ENCODE measurements at regions not wholly inside any gene's neighbourhood (a gene's known extent, or its start where the extent isn't known, plus 50 kb on each side); places are given as distances from the start of the nearest gene placed in this dataset.

DNA sequence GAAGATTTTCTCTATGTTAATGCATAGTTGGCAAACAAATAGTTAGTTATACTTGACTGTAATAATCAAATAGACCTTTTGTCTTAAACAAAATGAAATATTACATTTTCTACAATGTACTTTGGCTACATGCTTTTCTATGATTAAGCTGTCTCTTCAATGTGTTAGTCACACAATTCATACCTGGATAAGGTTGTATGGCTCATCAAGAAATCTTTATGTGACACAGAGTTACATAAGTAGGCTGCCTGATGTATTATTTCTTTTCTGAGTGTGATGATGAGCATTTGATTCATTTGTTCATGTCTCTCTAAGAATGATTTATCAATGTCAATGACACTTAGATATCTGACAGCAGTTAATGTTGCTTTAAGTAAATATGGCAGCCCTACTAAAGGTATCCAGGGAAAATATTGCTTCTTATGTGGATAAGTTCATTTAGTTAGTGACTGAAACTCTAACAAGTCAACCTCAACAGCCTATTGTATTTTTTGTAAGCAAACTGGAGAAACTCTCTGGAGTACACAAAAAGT, 157.4 kb upstream of the SOX2 start:
- H3K4me3 ChIP-seq (replicated peaks in 1 of 2; ENCODE audit: low read depth in 2 of 2, low read length in 2 of 2), result no peak overlapping the region
- TF ChIP-seq, protein P1, sequence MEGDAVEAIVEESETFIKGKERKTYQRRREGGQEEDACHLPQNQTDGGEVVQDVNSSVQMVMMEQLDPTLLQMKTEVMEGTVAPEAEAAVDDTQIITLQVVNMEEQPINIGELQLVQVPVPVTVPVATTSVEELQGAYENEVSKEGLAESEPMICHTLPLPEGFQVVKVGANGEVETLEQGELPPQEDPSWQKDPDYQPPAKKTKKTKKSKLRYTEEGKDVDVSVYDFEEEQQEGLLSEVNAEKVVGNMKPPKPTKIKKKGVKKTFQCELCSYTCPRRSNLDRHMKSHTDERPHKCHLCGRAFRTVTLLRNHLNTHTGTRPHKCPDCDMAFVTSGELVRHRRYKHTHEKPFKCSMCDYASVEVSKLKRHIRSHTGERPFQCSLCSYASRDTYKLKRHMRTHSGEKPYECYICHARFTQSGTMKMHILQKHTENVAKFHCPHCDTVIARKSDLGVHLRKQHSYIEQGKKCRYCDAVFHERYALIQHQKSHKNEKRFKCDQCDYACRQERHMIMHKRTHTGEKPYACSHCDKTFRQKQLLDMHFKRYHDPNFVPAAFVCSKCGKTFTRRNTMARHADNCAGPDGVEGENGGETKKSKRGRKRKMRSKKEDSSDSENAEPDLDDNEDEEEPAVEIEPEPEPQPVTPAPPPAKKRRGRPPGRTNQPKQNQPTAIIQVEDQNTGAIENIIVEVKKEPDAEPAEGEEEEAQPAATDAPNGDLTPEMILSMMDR (IDR thresholded peaks at IDR 0.05; ENCODE audit: low read depth, low read length), result no peak
- no peak for DNase-seq (ENCODE audit: low read depth in 2 of 2)

- no peak for DNase-seq (ENCODE audit: low read depth in 2 of 2)
- TF ChIP-seq, protein P1 (IDR thresholded peaks at IDR 0.05; ENCODE audit: low read depth, low read length), result no peak
- H3K4me3 ChIP-seq (replicated peaks in 1 of 2; ENCODE audit: low read depth in 2 of 2, low read length in 2 of 2), result no peak overlapping the region
These were observed 162.5 kb upstream of the SOX2 start for GRCh38 chr3:181549266-181549665.

DNA sequence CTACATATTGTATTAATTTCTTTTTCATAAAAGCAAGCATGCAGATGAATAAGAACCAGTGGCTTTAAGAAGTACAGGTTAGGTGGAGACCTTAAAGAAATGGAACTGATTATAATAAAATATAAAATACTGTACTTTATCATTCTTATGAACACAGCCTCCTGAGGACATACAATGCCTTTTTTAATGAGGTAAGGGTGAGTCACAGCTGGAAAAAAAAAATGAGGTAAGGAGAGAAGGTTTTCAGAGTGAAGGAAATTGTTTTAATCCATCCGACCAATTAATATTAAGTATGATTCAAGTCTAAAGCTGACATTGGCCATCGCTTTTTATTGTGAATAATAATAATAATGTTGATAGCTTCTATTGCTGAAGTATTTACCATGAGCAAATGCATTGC, 170.3 kb upstream of the SOX2 start:
- no peak for DNase-seq (ENCODE audit: low read depth in 2 of 2)
- TF ChIP-seq, protein P1 (IDR thresholded peaks at IDR 0.05; ENCODE audit: low read depth, low read length), result no peak

DNA sequence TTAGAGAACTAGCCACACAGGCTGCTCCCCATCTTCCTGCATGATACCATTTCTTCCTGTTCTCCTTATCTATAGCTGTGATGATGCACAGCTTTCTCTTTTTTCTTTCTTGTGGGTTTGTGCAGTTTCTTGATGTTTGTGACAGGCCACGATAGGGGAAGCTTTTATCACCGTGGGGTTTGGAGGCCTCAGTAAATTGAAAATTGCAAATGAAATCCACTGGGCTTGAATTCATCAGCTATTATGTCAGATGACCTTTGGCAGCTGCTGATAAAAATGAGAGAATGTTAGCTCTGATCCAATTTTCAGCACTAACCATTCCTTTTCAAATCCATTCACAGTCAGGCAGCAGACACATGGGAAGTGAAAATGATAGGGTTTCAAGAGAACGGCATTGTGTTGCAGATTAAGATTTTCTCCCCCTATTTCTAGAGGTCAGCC, 176.9 kb upstream of the SOX2 start:
- TF ChIP-seq, protein P1 (IDR thresholded peaks at IDR 0.05; ENCODE audit: low read depth, low read length), result no peak
- no peak overlapping the region for H3K4me3 ChIP-seq (replicated peaks in 1 of 2; ENCODE audit: low read depth in 2 of 2, low read length in 2 of 2)
- DNase-seq (ENCODE audit: low read depth in 2 of 2), result no peak

More for the DNA sequence above, 170.3 kb upstream of the SOX2 start:
- no peak overlapping the region for H3K4me3 ChIP-seq (replicated peaks in 1 of 2; ENCODE audit: low read depth in 2 of 2, low read length in 2 of 2)

DNA sequence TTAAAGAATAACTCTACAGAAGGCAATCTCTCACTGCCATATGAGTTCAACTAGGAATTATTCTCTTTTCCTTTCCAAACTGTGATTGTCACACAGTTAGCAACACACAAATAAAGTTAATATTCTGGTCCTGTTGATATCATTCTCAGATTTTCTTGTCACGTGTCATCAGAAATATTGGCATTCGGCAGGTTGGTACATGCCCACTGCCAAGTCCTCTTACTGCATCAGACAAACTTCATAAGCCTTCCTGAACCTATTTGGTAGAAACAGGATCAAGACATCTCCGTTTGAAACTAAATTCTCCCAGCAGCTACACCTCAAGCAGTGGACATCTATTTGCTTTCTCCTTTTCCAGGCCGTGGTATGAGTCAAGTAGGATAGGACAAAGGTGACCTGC, 177.9 kb upstream of the SOX2 start:
- TF ChIP-seq, protein P1 (IDR thresholded peaks at IDR 0.05; ENCODE audit: low read depth, low read length), result no peak
- no peak for DNase-seq (ENCODE audit: low read depth in 2 of 2)
- no peak overlapping the region for H3K4me3 ChIP-seq (replicated peaks in 1 of 2; ENCODE audit: low read depth in 2 of 2, low read length in 2 of 2)

DNA sequence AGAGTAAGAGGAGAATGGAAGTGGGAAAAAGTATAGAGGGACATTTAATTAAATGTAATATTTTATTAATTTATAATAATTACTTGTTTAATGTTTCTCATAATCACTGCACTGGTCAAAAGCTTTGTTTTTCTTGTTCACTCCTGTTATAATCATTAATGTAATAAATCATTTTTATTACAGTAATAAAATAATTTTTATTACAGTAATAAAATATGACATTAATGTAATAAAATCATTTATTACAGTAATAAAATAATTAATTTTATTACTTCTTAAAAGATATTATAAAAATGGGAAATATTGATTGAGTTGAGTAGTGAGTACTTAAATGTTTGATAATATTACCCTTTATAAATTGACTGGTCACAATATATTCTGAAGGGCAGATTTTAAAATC, 181.1 kb upstream of the SOX2 start:
- TF ChIP-seq, protein P1 (IDR thresholded peaks at IDR 0.05; ENCODE audit: low read depth, low read length), result no peak
- no peak for DNase-seq (ENCODE audit: low read depth in 2 of 2)
- H3K4me3 ChIP-seq (replicated peaks in 1 of 2; ENCODE audit: low read depth in 2 of 2, low read length in 2 of 2), result no peak overlapping the region

- TF ChIP-seq, protein P1 (IDR thresholded peaks at IDR 0.05; ENCODE audit: low read depth, low read length), result no peak
- DNase-seq (ENCODE audit: low read depth in 2 of 2), result no peak
- no peak overlapping the region for H3K4me3 ChIP-seq (replicated peaks in 1 of 2; ENCODE audit: low read depth in 2 of 2, low read length in 2 of 2)
These were observed 189.9 kb upstream of the SOX2 start for GRCh38 chr3:181521831-181522230.

All from cardiac fibroblast (primary cell).